Hepatocyte (in vitro differentiated cells): ENCODE measurements at regions not wholly inside any gene's neighbourhood (a gene's known extent, or its start where the extent isn't known, plus 50 kb on each side); places are given as distances from the start of the nearest gene placed in this dataset.
"Not testable (repeated sequence)": the region's sequence is repeated elsewhere in the genome, so short reads cannot be mapped to it uniquely, and the experiment has no call there.

Experiments
- DNase-seq: peaks from one replicate; pipeline ENCODE4 v3.0.0-alpha.2; 2016; ENCODE audit warnings: low spot score
- H2AFZ ChIP-seq: fragments of 200-600 bp; sonication (generic); 2 replicates; pipeline ENCODE4 v1.6.0; 2016; ENCODE audit warnings: antibody characterized with exemption, mild to moderate bottlenecking
- H3K27ac ChIP-seq: fragments of 200-600 bp; sonication (generic); 2 replicates; pipeline ENCODE4 v1.5.1; 2016; ENCODE audit warnings: mild to moderate bottlenecking
- H3K27me3 ChIP-seq: fragments of 200-600 bp; sonication (generic); 2 replicates; pipeline ENCODE4 v1.6.1; 2016
- H3K36me3 ChIP-seq: fragments of 200-600 bp; sonication (generic); replicated peaks from 2 replicates; pipeline ENCODE4 v1.5.1; 2016; ENCODE audit warnings: low read depth; ENCODE audit not compliant: insufficient read depth
- H3K4me1 ChIP-seq: fragments of 200-600 bp; sonication (generic); 2 replicates; pipeline ENCODE4 v1.5.1; 2016; ENCODE audit warnings: mild to moderate bottlenecking, moderate library complexity; ENCODE audit not compliant: insufficient read depth
- H3K4me2 ChIP-seq: fragments of 200-600 bp; sonication (generic); 2 replicates; pipeline ENCODE4 v1.6.0; 2016
- H3K4me3 ChIP-seq: fragments of 200-600 bp; sonication (generic); 2 replicates; pipeline ENCODE4 v1.5.1; 2016; ENCODE audit warnings: mild to moderate bottlenecking
- H3K79me2 ChIP-seq: fragments of 200-600 bp; sonication (generic); 2 replicates; pipeline ENCODE4 v1.6.0; 2017; ENCODE audit warnings: mild to moderate bottlenecking
- H3K9me2 ChIP-seq: fragments of 200-600 bp; sonication (generic); replicated peaks from 2 replicates; pipeline ENCODE4 v1.6.0; 2017; ENCODE audit warnings: mild to moderate bottlenecking; ENCODE audit not compliant: insufficient read depth
- H3K9me3 ChIP-seq: fragments of 200-600 bp; sonication (generic); 2 replicates; pipeline ENCODE4 v1.5.1; 2016; ENCODE audit warnings: low read depth, mild to moderate bottlenecking
- H4K20me1 ChIP-seq: fragments of 200-600 bp; sonication (generic); 2 replicates; pipeline ENCODE4 v1.6.0; 2016; ENCODE audit warnings: mild to moderate bottlenecking; ENCODE audit not compliant: insufficient read depth, poor library complexity, severe bottlenecking
- CTCF ChIP-seq: fragments of 200-600 bp; sonication (generic); IDR thresholded peaks from 2 replicates; pipeline ENCODE4 v1.5.1; 2016; ENCODE audit warnings: antibody characterized with exemption, mild to moderate bottlenecking; ENCODE audit not compliant: poor library complexity
- EZH2 ChIP-seq: fragments of 200-600 bp; sonication (generic); IDR thresholded peaks from 2 replicates; pipeline ENCODE4 v1.6.1; 2016; ENCODE audit warnings: antibody characterized with exemption, mild to moderate bottlenecking, borderline replicate concordance
- EZH2phosphoT487 ChIP-seq: fragments of 200-600 bp; sonication (generic); IDR thresholded peaks from one replicate; pipeline ENCODE4 v1.6.1; 2018; ENCODE audit warnings: antibody characterized with exemption, mild to moderate bottlenecking, low read depth, moderate library complexity; ENCODE audit not compliant: unreplicated experiment, severe bottlenecking
- WGBS: methylation state at CpG from one replicate; pipeline ENCODE4 v1.1.6; 2016; ENCODE audit warnings: low lambda C conversion rate; ENCODE audit errors: missing lambda C conversion rate; 5-methylcytosine and 5-hydroxymethylcytosine counted together

GRCh38 chr1:229908689-229909088 lies 158.3 kb upstream of the GALNT2 start:
- no peak for DNase-seq
- Histone ChIP-seq H2AFZ (no peak overlapping the region), H4K20me1 (no peaks in the 10 kb centered on the region), H3K27me3 (no peaks in the 10 kb centered on the region), H3K27ac (no peak overlapping the region), H3K4me1 (no peaks in the 10 kb centered on the region), H3K36me3 (no peaks in the 10 kb centered on the region), H3K4me2 (no peak overlapping the region), H3K79me2 (no peaks in the 10 kb centered on the region), H3K9me3 (no peaks in the 10 kb centered on the region), H3K4me3 (no peak overlapping the region), H3K9me2 (no peaks in the 10 kb centered on the region)
- 92% methylated on average over 4 of the region's 4 CpGs for WGBS
- TF ChIP-seq CTCF = no peak
- no peak for TF ChIP-seq EZH2
- no peak for TF ChIP-seq EZH2phosphoT487

DNA sequence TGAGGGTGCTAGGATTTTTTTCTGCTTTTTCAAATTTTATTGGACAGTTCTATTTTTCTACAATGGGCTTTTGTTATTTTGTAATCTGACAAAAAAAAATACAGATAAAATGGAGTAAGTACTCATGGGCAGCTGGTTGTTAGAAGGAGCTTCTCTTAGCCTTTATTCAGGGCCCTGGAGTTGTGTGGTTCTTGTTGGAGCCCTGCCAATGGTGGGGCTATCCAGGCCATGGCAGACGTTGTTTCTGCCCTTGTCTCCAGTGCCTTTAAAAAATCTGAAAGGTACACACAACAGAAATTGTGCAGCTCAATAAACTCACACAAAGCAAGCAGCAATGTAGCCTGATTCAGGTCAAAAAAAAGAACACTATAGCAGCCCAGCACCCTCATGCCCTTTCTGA lies 153.5 kb upstream of the GALNT2 start:
- 25% methylated on average over 1 of the region's 1 CpG for WGBS
- H4K20me1 ChIP-seq = no peaks in the 10 kb centered on the region
- H3K9me2 ChIP-seq = no peaks in the 10 kb centered on the region
- no peak overlapping the region for H3K27ac ChIP-seq
- no peaks in the 10 kb centered on the region for H3K9me3 ChIP-seq
- no peaks in the 10 kb centered on the region for H3K79me2 ChIP-seq
- no peak for DNase-seq
- no peaks in the 10 kb centered on the region for H3K4me1 ChIP-seq
- H3K4me2 ChIP-seq = no peak overlapping the region
- no peak overlapping the region for H2AFZ ChIP-seq
- no peaks in the 10 kb centered on the region for H3K36me3 ChIP-seq
- no peak for TF ChIP-seq CTCF
- TF ChIP-seq EZH2 = no peak
- no peak for TF ChIP-seq EZH2phosphoT487
- H3K27me3 ChIP-seq = no peaks in the 10 kb centered on the region
- no peak overlapping the region for H3K4me3 ChIP-seq

DNA sequence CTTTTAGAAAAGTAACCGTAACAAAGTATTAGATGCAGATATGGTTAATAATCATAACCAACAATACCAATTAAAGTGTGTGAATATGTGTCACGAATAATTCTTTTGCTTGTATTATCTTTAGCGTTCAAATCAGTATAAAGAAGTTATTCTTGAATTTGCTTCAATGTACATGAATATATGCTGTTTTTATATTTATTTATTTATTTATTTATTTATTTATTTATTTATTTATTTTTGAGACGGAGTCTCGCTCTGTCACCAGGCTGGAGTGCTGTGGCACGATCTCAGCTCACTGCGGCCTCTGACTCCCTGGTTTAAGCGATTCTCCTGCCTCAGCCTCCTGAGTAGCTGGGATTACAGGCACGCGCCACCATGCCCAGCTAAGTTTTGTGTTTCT lies 147.6 kb upstream of the GALNT2 start:
- not testable (repeated sequence) for H3K79me2 ChIP-seq, H3K9me3 ChIP-seq, DNase-seq, H3K4me2 ChIP-seq, H4K20me1 ChIP-seq, H3K9me2 ChIP-seq, H3K4me1 ChIP-seq, H2AFZ ChIP-seq, H3K27ac ChIP-seq, H3K36me3 ChIP-seq, H3K4me3 ChIP-seq, H3K27me3 ChIP-seq
- 96% methylated on average over 10 of the region's 10 CpGs for WGBS

- no peaks in the 10 kb centered on the region for H3K9me3 ChIP-seq
- no peaks in the 10 kb centered on the region for H3K9me2 ChIP-seq
- H2AFZ ChIP-seq = no peak overlapping the region
- no peak overlapping the region for H3K4me2 ChIP-seq
- TF ChIP-seq CTCF (no peak), EZH2 (no peak), EZH2phosphoT487 (no peak)
- H3K27ac ChIP-seq = no peak overlapping the region
- H3K4me1 ChIP-seq = no peaks in the 10 kb centered on the region
- H3K36me3 ChIP-seq = no peaks in the 10 kb centered on the region
- no peaks in the 10 kb centered on the region for H3K79me2 ChIP-seq
- no peak overlapping the region for H3K4me3 ChIP-seq
- no peak for DNase-seq
- H3K27me3 ChIP-seq = no peaks in the 10 kb centered on the region
- 97% methylated on average over 2 of the region's 2 CpGs for WGBS
- H4K20me1 ChIP-seq = no peaks in the 10 kb centered on the region
These were observed 146.4 kb upstream of the GALNT2 start for GRCh38 chr1:229920683-229921082.
